ENCODE measurements at regions not wholly inside any gene's neighbourhood (a gene's known extent, or its start where the extent isn't known, plus 50 kb on each side); places are given as distances from the start of the nearest gene placed in this dataset.
"Not testable (repeated sequence)": the region's sequence is repeated elsewhere in the genome, so short reads cannot be mapped to it uniquely, and the experiment has no call there.

GRCh38 chr2:53167227-53167626 lies 600.4 kb upstream of the CHAC2 start:
- no peak for DNase-seq (ENCODE audit: low read depth, low spot score)
- no peak overlapping the region for H3K27ac ChIP-seq

GRCh38 chr2:53150146-53150545 lies 617.5 kb upstream of the CHAC2 start:
- no peak for DNase-seq (ENCODE audit: low read depth, low spot score)
- H3K27ac ChIP-seq = no peak overlapping the region

GRCh38 chr2:53148221-53148620 lies 619.4 kb upstream of the CHAC2 start:
- no peak for DNase-seq (ENCODE audit: low read depth, low spot score)

GRCh38 chr2:53131416-53131815 lies 636.2 kb upstream of the CHAC2 start:
- DNase-seq (ENCODE audit: low read depth, low spot score) = peak; percentile 34
- H3K27ac ChIP-seq = peak overlapping the region; percentile 75

More at GRCh38 chr2:53148221-53148620, 619.4 kb upstream of the CHAC2 start:
- H3K27ac ChIP-seq = no peak overlapping the region

- peak; percentile 10 for DNase-seq (ENCODE audit: low read depth, low spot score)
- H3K27ac ChIP-seq = peak overlapping the region; percentile 75
Measured at GRCh38 chr2:53130441-53130943, 637.1 kb upstream of the CHAC2 start.

GRCh38 chr2:53129851-53130250 lies 637.8 kb upstream of the CHAC2 start:
- DNase-seq (ENCODE audit: low read depth, low spot score) = peak; percentile 27
- H3K27ac ChIP-seq = peak overlapping the region; percentile 75

- H3K27ac ChIP-seq = no peak overlapping the region
- no peak for DNase-seq (ENCODE audit: low read depth, low spot score)
Measured at GRCh38 chr2:53127061-53127650, 640.4 kb upstream of the CHAC2 start.

- no peak for DNase-seq (ENCODE audit: low read depth, low spot score)
- no peak overlapping the region for H3K27ac ChIP-seq
Measured at GRCh38 chr2:53114991-53115390, 652.6 kb upstream of the CHAC2 start.

- no peak for DNase-seq (ENCODE audit: low read depth, low spot score)
Measured at GRCh38 chr2:53114582-53114981, 653.0 kb upstream of the CHAC2 start.

GRCh38 chr2:53112408-53112807 lies 655.2 kb upstream of the CHAC2 start:
- DNase-seq (ENCODE audit: low read depth, low spot score); H3K27ac ChIP-seq: not testable (repeated sequence)

More at GRCh38 chr2:53114582-53114981, 653.0 kb upstream of the CHAC2 start:
- H3K27ac ChIP-seq = no peak overlapping the region

GRCh38 chr2:53111406-53111805 lies 656.2 kb upstream of the CHAC2 start:
- DNase-seq (ENCODE audit: low read depth, low spot score) = no peak
- no peak overlapping the region for H3K27ac ChIP-seq

- DNase-seq (ENCODE audit: low read depth, low spot score) = no peak
- no peak overlapping the region for H3K27ac ChIP-seq
Measured at GRCh38 chr2:53111004-53111403, 656.6 kb upstream of the CHAC2 start.

- no peak for DNase-seq (ENCODE audit: low read depth, low spot score)
Measured at GRCh38 chr2:53108246-53108645, 659.4 kb upstream of the CHAC2 start.

GRCh38 chr2:53104263-53104662 lies 663.3 kb upstream of the CHAC2 start:
- peak; percentile 69 for DNase-seq (ENCODE audit: low read depth, low spot score)
- H3K27ac ChIP-seq = peak overlapping the region; percentile 57

More at GRCh38 chr2:53108246-53108645, 659.4 kb upstream of the CHAC2 start:
- H3K27ac ChIP-seq = no peak overlapping the region

- peak overlapping the region; percentile 57 for H3K27ac ChIP-seq
- no peak for DNase-seq (ENCODE audit: low read depth, low spot score)
Measured at GRCh38 chr2:53103679-53104078, 663.9 kb upstream of the CHAC2 start.

- DNase-seq (ENCODE audit: low read depth, low spot score) = no peak
- no peak overlapping the region for H3K27ac ChIP-seq
Measured at GRCh38 chr2:53098696-53099078, 668.9 kb upstream of the CHAC2 start.

GRCh38 chr2:53096351-53096750 lies 671.3 kb upstream of the CHAC2 start:
- no peak overlapping the region for H3K27ac ChIP-seq
- no peak for DNase-seq (ENCODE audit: low read depth, low spot score)

- no peak overlapping the region for H3K27ac ChIP-seq
- DNase-seq (ENCODE audit: low read depth, low spot score) = no peak
Measured at GRCh38 chr2:53095664-53096063, 671.9 kb upstream of the CHAC2 start.

- no peak overlapping the region for H3K27ac ChIP-seq
- DNase-seq (ENCODE audit: low read depth, low spot score) = no peak
Measured at GRCh38 chr2:53095227-53095626, 672.4 kb upstream of the CHAC2 start.

- H3K27ac ChIP-seq = no peak overlapping the region
- DNase-seq (ENCODE audit: low read depth, low spot score) = no peak
Measured at GRCh38 chr2:53093355-53093754, 674.2 kb upstream of the CHAC2 start.

GRCh38 chr2:53091183-53091582 lies 676.4 kb upstream of the CHAC2 start:
- no peak overlapping the region for H3K27ac ChIP-seq
- DNase-seq (ENCODE audit: low read depth, low spot score) = peak; percentile 37

GRCh38 chr2:53087874-53088461 lies 679.6 kb upstream of the CHAC2 start:
- H3K27ac ChIP-seq = peak overlapping the region; percentile 58
- DNase-seq (ENCODE audit: low read depth, low spot score) = no peak
